Type B pancreatic cell (in vitro differentiated cells): ENCODE measurements at regions not wholly inside any gene's neighbourhood (a gene's known extent, or its start where the extent isn't known, plus 50 kb on each side); places are given as distances from the start of the nearest gene placed in this dataset.

ENCODE experiments used
- DNase-seq: peaks from one replicate; pipeline ENCODE4 v3.0.0; 2021; ENCODE audit warnings: mixed read lengths; ENCODE audit not compliant: unreplicated experiment; ENCODE audit errors: extremely low spot score
- H3K27ac Mint-ChIP-seq: 2 replicates; pipeline ENCODE4 v1.8.0; 2021; ENCODE audit warnings: mild to moderate bottlenecking, mixed read lengths
- H3K27me3 Mint-ChIP-seq: 2 replicates; pipeline ENCODE4 v1.8.0; 2021; ENCODE audit warnings: mixed read lengths
- H3K36me3 Mint-ChIP-seq: 2 replicates; pipeline ENCODE4 v1.8.0; 2021; ENCODE audit warnings: mixed read lengths
- H3K4me1 Mint-ChIP-seq: one replicate; pipeline ENCODE4 v1.8.0; 2021; ENCODE audit warnings: mixed read lengths; ENCODE audit not compliant: unreplicated experiment
- H3K4me3 Mint-ChIP-seq: 2 replicates; pipeline ENCODE4 v1.8.0; 2021; ENCODE audit warnings: mild to moderate bottlenecking, mixed read lengths
- H3K9me3 Mint-ChIP-seq: 2 replicates; pipeline ENCODE4 v1.8.0; 2021; ENCODE audit warnings: mixed read lengths
- TF ChIP-seq, protein P1 (sequence below): fragments of 200-600 bp; sonication (generic); conservative IDR thresholded peaks from 2 replicates; pipeline ENCODE4 v1.5.0; 2021; ENCODE audit warnings: antibody characterized with exemption, mild to moderate bottlenecking

DNA sequence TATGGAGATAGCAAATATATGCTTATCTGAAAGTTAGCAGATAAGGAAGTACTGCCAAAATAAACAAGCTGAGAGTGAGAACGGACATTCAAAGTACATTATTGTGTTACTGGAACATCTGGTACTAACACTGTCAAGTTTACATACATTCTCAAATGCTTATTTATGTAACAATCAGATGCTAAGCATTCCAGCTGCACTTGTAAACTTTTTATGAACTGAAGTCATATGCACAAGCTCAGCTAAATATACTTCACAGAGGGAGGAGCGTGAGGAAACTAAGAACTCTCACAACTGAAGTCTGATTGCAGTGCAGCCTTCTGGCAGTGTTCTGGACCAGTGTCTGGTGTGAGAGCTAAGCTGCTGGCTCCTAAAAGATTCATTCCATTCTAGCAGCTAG, 223.7 kb upstream of the NANOGP8 start:
- no peak for DNase-seq
- H3K4me1 Mint-ChIP-seq: peaks cover 45% of the 10 kb centered on the region
- H3K9me3 Mint-ChIP-seq: no peaks in the 10 kb centered on the region
- H3K27ac Mint-ChIP-seq: peak overlapping the region; percentile 78
- no peaks in the 10 kb centered on the region for H3K27me3 Mint-ChIP-seq
- peak overlapping the region; percentile 70 for H3K4me3 Mint-ChIP-seq
- no peaks in the 10 kb centered on the region for H3K36me3 Mint-ChIP-seq
- TF ChIP-seq, protein P1, sequence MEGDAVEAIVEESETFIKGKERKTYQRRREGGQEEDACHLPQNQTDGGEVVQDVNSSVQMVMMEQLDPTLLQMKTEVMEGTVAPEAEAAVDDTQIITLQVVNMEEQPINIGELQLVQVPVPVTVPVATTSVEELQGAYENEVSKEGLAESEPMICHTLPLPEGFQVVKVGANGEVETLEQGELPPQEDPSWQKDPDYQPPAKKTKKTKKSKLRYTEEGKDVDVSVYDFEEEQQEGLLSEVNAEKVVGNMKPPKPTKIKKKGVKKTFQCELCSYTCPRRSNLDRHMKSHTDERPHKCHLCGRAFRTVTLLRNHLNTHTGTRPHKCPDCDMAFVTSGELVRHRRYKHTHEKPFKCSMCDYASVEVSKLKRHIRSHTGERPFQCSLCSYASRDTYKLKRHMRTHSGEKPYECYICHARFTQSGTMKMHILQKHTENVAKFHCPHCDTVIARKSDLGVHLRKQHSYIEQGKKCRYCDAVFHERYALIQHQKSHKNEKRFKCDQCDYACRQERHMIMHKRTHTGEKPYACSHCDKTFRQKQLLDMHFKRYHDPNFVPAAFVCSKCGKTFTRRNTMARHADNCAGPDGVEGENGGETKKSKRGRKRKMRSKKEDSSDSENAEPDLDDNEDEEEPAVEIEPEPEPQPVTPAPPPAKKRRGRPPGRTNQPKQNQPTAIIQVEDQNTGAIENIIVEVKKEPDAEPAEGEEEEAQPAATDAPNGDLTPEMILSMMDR: no peak

DNA sequence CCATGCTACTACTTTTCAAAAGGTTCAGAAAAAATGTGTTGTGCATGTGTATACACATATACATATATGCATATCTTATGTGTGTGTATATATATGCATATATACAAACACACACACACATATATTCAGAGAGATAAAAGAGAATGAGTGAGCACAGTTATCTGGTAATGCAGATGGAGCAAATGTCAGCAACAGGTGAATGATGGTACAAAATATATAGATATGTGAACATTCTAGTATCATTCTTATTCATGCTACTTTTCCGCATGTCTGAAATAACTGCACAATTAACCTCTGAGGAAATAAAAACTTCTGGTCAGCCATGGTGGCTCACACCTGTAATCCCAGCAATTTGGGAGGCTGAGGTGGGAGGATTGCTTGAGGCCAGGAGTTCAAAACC, 222.6 kb upstream of the NANOGP8 start:
- TF ChIP-seq, protein P1: no peak
- Mint-ChIP-seq H3K27ac (no peak overlapping the region), H3K36me3 (no peaks in the 10 kb centered on the region), H3K4me1 (peaks cover 45% of the 10 kb centered on the region), H3K9me3 (no peaks in the 10 kb centered on the region), H3K4me3 (no peak overlapping the region), H3K27me3 (no peaks in the 10 kb centered on the region)
- no peak for DNase-seq

DNA sequence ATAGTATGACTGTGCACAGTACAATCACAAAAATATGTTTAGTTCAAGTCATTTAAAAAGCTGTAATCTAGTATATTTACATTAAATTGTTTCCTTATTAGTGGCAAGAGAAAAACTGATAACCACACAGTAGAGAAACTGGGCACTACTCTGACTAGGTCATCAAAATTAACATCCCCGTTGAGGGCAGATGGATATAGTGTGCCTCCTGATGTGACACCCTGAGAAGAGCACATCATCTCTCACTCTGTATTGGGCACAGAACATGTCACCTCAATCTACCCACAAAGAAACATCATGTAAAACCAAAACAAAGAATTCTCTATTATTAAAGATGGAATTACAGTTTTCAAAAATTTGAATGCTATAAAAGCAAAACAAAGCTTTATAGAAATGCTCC, 221.9 kb upstream of the NANOGP8 start:
- Mint-ChIP-seq H3K9me3 (no peaks in the 10 kb centered on the region), H3K36me3 (no peaks in the 10 kb centered on the region), H3K4me3 (peak overlapping the region; percentile 69), H3K27ac (peak overlapping the region; percentile 94), H3K27me3 (no peaks in the 10 kb centered on the region), H3K4me1 (peaks cover 45% of the 10 kb centered on the region)
- TF ChIP-seq, protein P1: no peak
- DNase-seq: no peak

DNA sequence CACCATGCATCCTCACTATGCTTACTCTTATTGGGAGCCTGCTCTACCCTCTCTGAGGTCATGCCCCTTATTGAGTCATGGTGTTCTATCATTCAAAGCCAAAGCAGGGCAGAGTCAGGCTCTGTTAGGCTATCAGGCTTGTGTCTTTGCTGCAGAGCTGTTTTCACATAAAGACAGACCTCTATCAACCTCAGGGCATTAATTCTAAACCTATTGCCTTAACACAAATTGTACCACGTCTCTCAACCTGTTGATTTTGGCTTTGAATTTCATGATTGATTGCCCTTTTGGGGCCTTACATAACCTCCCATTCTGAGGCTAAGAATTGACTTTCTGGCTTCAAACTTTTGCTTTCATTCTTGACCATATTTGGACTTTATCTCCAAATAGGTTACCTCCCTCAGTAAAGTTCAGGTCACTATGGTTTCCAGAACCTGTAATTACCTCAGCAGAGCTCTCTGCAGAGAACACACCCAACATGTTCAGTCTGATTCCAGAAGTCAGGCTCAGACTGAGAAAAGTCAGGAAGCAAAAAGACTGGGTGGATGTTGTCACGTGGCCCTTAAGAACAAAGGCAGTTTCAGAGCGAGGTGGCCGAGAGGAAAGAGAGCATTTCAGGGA, 221.4 kb upstream of the NANOGP8 start:
- no peaks in the 10 kb centered on the region for H3K36me3 Mint-ChIP-seq
- no peaks in the 10 kb centered on the region for H3K27me3 Mint-ChIP-seq
- peak overlapping the region; percentile 69 for H3K4me3 Mint-ChIP-seq
- peak overlapping the region; percentile 94 for H3K27ac Mint-ChIP-seq
- no peaks in the 10 kb centered on the region for H3K9me3 Mint-ChIP-seq
- H3K4me1 Mint-ChIP-seq: peaks cover 45% of the 10 kb centered on the region
- TF ChIP-seq, protein P1: no peak
- no peak for DNase-seq

DNA sequence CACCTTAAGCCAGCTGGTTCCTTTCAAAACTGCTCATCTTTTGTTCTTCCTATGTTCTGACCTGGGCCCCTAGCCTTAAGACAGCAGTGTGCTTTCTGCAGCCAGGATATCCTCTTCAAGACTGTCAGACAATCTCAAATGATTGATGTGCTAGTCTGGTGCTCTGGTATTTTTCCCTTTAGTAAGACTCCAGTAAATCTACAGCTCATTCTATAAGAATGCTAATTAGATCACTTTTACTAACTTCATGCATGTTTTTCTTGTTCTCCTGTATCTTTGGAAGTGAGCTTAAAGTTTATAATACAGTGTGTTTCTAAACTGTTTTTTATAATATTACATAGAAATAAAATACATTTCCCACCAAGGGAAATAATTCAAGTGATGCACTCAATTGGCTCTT, 220.9 kb upstream of the NANOGP8 start:
- no peaks in the 10 kb centered on the region for H3K9me3 Mint-ChIP-seq
- DNase-seq: no peak
- TF ChIP-seq, protein P1: no peak
- H3K4me3 Mint-ChIP-seq: peak overlapping the region; percentile 44
- H3K27me3 Mint-ChIP-seq: no peaks in the 10 kb centered on the region
- peaks cover 45% of the 10 kb centered on the region for H3K4me1 Mint-ChIP-seq
- peak overlapping the region; percentile 94 for H3K27ac Mint-ChIP-seq
- H3K36me3 Mint-ChIP-seq: no peaks in the 10 kb centered on the region
